ENCODE measurements at regions not wholly inside any gene's neighbourhood (a gene's known extent, or its start where the extent isn't known, plus 50 kb on each side); places are given as distances from the start of the nearest gene placed in this dataset.

- TF ChIP-seq, protein P1, sequence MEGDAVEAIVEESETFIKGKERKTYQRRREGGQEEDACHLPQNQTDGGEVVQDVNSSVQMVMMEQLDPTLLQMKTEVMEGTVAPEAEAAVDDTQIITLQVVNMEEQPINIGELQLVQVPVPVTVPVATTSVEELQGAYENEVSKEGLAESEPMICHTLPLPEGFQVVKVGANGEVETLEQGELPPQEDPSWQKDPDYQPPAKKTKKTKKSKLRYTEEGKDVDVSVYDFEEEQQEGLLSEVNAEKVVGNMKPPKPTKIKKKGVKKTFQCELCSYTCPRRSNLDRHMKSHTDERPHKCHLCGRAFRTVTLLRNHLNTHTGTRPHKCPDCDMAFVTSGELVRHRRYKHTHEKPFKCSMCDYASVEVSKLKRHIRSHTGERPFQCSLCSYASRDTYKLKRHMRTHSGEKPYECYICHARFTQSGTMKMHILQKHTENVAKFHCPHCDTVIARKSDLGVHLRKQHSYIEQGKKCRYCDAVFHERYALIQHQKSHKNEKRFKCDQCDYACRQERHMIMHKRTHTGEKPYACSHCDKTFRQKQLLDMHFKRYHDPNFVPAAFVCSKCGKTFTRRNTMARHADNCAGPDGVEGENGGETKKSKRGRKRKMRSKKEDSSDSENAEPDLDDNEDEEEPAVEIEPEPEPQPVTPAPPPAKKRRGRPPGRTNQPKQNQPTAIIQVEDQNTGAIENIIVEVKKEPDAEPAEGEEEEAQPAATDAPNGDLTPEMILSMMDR (IDR thresholded peaks at IDR 0.05) = no peak
- no peak for TF ChIP-seq POLR2A (IDR thresholded peaks at IDR 0.05)
Measured at GRCh38 chr1:4131734-4132133, 231.7 kb upstream of the C1orf174 start.

Measured in thyroid gland (tissue), 4 donors.